HEK293 (cell line): ENCODE measurements at regions not wholly inside any gene's neighbourhood (a gene's known extent, or its start where the extent isn't known, plus 50 kb on each side); places are given as distances from the start of the nearest gene placed in this dataset.

Experiments
- CTCF ChIA-PET: fragments of 350-600 bp; formaldehyde crosslinking; extraction: SDS; loops from one replicate; lab custom pipeline; 2021; ENCODE audit warnings: antibody characterized with exemption; lab: Yijun Ruan, JAX
- POLR2A ChIA-PET: fragments of 300-600 bp; formaldehyde crosslinking; extraction: SDS; loops from one replicate; lab custom pipeline; 2020; ENCODE audit warnings: antibody characterized with exemption, inconsistent platforms; lab: Yijun Ruan, JAX
- H3K27ac ChIP-seq: fragments of 200-500 bp; sonication (Bioruptor generic); 2 replicates; pipeline ENCODE4 v1.5.1; 2014; ENCODE audit warnings: low read depth, low read length, control low read depth, inconsistent platforms; ENCODE audit errors: extremely low read depth
- H3K36me3 ChIP-seq, 2 experiments: fragments of 200-500 bp in 1 of 2; sonication (Bioruptor generic) in 1 of 2; 1 replicate in 1 of 2; 2 replicates in 1 of 2; pipeline ENCODE4 v1.5.1; 2014 to 2017; ENCODE audit warnings: inconsistent platforms in 2 of 2, low read length in 2 of 2; ENCODE audit not compliant: control insufficient read depth in 2 of 2, insufficient read depth in 1 of 2
- H3K4me1 ChIP-seq: fragments of 200-500 bp; sonication (Bioruptor generic); 2 replicates; pipeline ENCODE4 v1.5.1; 2014; ENCODE audit warnings: mild to moderate bottlenecking, low read length, inconsistent platforms; ENCODE audit not compliant: control insufficient read depth, insufficient read depth
- H3K4me3 ChIP-seq: 2 replicates; pipeline ENCODE4 v1.5.1; 2011; ENCODE audit warnings: low read depth, mild to moderate bottlenecking, control low read depth, low read length, moderate library complexity
- H3K9me3 ChIP-seq: fragments of 200-500 bp; sonication (Bioruptor generic); 2 replicates; pipeline ENCODE4 v1.5.1; 2014; ENCODE audit warnings: low read depth, low read length, inconsistent platforms; ENCODE audit not compliant: control insufficient read depth, insufficient read depth
- SALL2 ChIP-seq: fragments of 450-650 bp; formaldehyde crosslinking; IDR thresholded peaks from 2 replicates; pipeline ENCODE4 v1.5.0; 2017; ENCODE audit warnings: missing biosample characterization, mild to moderate bottlenecking, missing genetic modification characterization, borderline replicate concordance
- SCRT2 ChIP-seq: fragments of 450-650 bp; formaldehyde crosslinking; IDR thresholded peaks from 2 replicates; pipeline ENCODE4 v1.5.1; 2016; ENCODE audit warnings: missing biosample characterization, missing genetic modification characterization
- SETDB1 ChIP-seq: IDR thresholded peaks from one replicate; pipeline ENCODE4 v1.6.1; 2017; ENCODE audit warnings: mild to moderate bottlenecking, low read length, moderate library complexity, mixed read lengths; ENCODE audit not compliant: insufficient read length
- ZFP69B ChIP-seq: fragments of 450-650 bp; formaldehyde crosslinking; IDR thresholded peaks from 2 replicates; pipeline ENCODE4 v1.5.1; 2016; ENCODE audit warnings: missing biosample characterization, missing genetic modification characterization
- ZNF146 ChIP-seq: fragments of 450-650 bp; formaldehyde crosslinking; IDR thresholded peaks from 2 replicates; pipeline ENCODE4 v1.5.1; 2016; ENCODE audit warnings: missing biosample characterization, missing genetic modification characterization
- ZNF16 ChIP-seq: fragments of 450-650 bp; formaldehyde crosslinking; IDR thresholded peaks from 2 replicates; pipeline ENCODE4 v1.5.1; 2016; ENCODE audit warnings: low read depth, missing biosample characterization, missing genetic modification characterization
- ZNF23 ChIP-seq: fragments of 450-650 bp; formaldehyde crosslinking; IDR thresholded peaks from 2 replicates; pipeline ENCODE4 v1.5.1; 2016; ENCODE audit warnings: missing biosample characterization, missing genetic modification characterization, borderline replicate concordance
- ZNF362 ChIP-seq: fragments of 450-650 bp; formaldehyde crosslinking; IDR thresholded peaks from 2 replicates; pipeline ENCODE4 v1.5.1; 2016; ENCODE audit warnings: missing biosample characterization, missing genetic modification characterization
- ZNF558 ChIP-seq: fragments of 450-650 bp; formaldehyde crosslinking; IDR thresholded peaks from 2 replicates; pipeline ENCODE4 v1.5.1; 2016; ENCODE audit warnings: missing biosample characterization, missing genetic modification characterization
- ZNF600 ChIP-seq: fragments of 450-650 bp; formaldehyde crosslinking; IDR thresholded peaks from 2 replicates; pipeline ENCODE4 v1.5.1; 2016; ENCODE audit warnings: missing biosample characterization, missing genetic modification characterization
- ZNF621 ChIP-seq: fragments of 450-650 bp; formaldehyde crosslinking; IDR thresholded peaks from 2 replicates; pipeline ENCODE4 v1.5.1; 2017; ENCODE audit warnings: missing biosample characterization, missing genetic modification characterization
- ZNF626 ChIP-seq: fragments of 450-650 bp; sonication (Bioruptor Pico); formaldehyde crosslinking; IDR thresholded peaks from 2 replicates; pipeline ENCODE4 v1.5.1; 2018; ENCODE audit warnings: missing biosample characterization, missing genetic modification characterization, inconsistent platforms
- ZNF792 ChIP-seq: fragments of 450-650 bp; formaldehyde crosslinking; IDR thresholded peaks from 2 replicates; pipeline ENCODE4 v1.5.1; 2016; ENCODE audit warnings: missing biosample characterization, missing genetic modification characterization
- TF ChIP-seq, protein P1 (sequence below): fragments of 450-650 bp; formaldehyde crosslinking; IDR thresholded peaks from 2 replicates; pipeline ENCODE4 v1.5.1; 2017; ENCODE audit warnings: missing biosample characterization, missing genetic modification characterization
- TF ChIP-seq, protein P2 (sequence below): fragments of 450-650 bp; formaldehyde crosslinking; IDR thresholded peaks from 2 replicates; pipeline ENCODE4 v1.5.1; 2016; ENCODE audit warnings: missing biosample characterization, missing genetic modification characterization
- TF ChIP-seq, protein P3 (sequence below): fragments of 450-650 bp; formaldehyde crosslinking; IDR thresholded peaks from 2 replicates; pipeline ENCODE4 v1.5.1; 2016; ENCODE audit warnings: missing biosample characterization, missing genetic modification characterization
- TF ChIP-seq, protein P4 (sequence below): fragments of 450-650 bp; formaldehyde crosslinking; IDR thresholded peaks from 2 replicates; pipeline ENCODE4 v1.5.1; 2016; ENCODE audit warnings: missing biosample characterization, missing genetic modification characterization

GRCh38 chr5:155200608-155201007 is 187.1 kb downstream of the KIF4B start:
- Histone ChIP-seq H3K27ac (no peak overlapping the region), H3K4me1 (no peaks in the 10 kb centered on the region), H3K4me3 (no peak overlapping the region), H3K9me3 (no peaks in the 10 kb centered on the region), H3K36me3 (no peaks in the 10 kb centered on the region)
- CTCF ChIA-PET: interaction anchor here (0.5 kb wide), 1 partner anchor 393 kb away, joined by 3 read pairs; no protein-coding TSS in a partner anchor
- TF ChIP-seq ZNF362 (tag by site-specific recombination): no peak
- TF ChIP-seq ZNF792 (tag by site-specific recombination): no peak
- no peak for TF ChIP-seq SETDB1
- no peak for TF ChIP-seq ZNF16
- TF ChIP-seq, protein P1, sequence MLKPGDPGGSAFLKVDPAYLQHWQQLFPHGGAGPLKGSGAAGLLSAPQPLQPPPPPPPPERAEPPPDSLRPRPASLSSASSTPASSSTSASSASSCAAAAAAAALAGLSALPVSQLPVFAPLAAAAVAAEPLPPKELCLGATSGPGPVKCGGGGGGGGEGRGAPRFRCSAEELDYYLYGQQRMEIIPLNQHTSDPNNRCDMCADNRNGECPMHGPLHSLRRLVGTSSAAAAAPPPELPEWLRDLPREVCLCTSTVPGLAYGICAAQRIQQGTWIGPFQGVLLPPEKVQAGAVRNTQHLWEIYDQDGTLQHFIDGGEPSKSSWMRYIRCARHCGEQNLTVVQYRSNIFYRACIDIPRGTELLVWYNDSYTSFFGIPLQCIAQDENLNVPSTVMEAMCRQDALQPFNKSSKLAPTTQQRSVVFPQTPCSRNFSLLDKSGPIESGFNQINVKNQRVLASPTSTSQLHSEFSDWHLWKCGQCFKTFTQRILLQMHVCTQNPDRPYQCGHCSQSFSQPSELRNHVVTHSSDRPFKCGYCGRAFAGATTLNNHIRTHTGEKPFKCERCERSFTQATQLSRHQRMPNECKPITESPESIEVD (tag by site-specific recombination): no peak
- no peak for TF ChIP-seq SCRT2
- TF ChIP-seq ZFP69B (tag by site-specific recombination): no peak
- no peak for TF ChIP-seq SALL2
- TF ChIP-seq, protein P2, sequence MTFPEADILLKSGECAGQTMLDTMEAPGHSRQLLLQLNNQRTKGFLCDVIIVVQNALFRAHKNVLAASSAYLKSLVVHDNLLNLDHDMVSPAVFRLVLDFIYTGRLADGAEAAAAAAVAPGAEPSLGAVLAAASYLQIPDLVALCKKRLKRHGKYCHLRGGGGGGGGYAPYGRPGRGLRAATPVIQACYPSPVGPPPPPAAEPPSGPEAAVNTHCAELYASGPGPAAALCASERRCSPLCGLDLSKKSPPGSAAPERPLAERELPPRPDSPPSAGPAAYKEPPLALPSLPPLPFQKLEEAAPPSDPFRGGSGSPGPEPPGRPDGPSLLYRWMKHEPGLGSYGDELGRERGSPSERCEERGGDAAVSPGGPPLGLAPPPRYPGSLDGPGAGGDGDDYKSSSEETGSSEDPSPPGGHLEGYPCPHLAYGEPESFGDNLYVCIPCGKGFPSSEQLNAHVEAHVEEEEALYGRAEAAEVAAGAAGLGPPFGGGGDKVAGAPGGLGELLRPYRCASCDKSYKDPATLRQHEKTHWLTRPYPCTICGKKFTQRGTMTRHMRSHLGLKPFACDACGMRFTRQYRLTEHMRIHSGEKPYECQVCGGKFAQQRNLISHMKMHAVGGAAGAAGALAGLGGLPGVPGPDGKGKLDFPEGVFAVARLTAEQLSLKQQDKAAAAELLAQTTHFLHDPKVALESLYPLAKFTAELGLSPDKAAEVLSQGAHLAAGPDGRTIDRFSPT: no peak
- no peak for TF ChIP-seq ZNF621 (tag by site-specific recombination)
- POLR2A ChIA-PET: no interaction called here

- POLR2A ChIA-PET: no interaction called here
- H3K27ac ChIP-seq: no peak overlapping the region
- CTCF ChIA-PET: no interaction called here
- no peak overlapping the region for H3K4me3 ChIP-seq
- H3K9me3 ChIP-seq: no peaks in the 10 kb centered on the region
- no peaks in the 10 kb centered on the region for H3K4me1 ChIP-seq
- TF ChIP-seq, protein P3, sequence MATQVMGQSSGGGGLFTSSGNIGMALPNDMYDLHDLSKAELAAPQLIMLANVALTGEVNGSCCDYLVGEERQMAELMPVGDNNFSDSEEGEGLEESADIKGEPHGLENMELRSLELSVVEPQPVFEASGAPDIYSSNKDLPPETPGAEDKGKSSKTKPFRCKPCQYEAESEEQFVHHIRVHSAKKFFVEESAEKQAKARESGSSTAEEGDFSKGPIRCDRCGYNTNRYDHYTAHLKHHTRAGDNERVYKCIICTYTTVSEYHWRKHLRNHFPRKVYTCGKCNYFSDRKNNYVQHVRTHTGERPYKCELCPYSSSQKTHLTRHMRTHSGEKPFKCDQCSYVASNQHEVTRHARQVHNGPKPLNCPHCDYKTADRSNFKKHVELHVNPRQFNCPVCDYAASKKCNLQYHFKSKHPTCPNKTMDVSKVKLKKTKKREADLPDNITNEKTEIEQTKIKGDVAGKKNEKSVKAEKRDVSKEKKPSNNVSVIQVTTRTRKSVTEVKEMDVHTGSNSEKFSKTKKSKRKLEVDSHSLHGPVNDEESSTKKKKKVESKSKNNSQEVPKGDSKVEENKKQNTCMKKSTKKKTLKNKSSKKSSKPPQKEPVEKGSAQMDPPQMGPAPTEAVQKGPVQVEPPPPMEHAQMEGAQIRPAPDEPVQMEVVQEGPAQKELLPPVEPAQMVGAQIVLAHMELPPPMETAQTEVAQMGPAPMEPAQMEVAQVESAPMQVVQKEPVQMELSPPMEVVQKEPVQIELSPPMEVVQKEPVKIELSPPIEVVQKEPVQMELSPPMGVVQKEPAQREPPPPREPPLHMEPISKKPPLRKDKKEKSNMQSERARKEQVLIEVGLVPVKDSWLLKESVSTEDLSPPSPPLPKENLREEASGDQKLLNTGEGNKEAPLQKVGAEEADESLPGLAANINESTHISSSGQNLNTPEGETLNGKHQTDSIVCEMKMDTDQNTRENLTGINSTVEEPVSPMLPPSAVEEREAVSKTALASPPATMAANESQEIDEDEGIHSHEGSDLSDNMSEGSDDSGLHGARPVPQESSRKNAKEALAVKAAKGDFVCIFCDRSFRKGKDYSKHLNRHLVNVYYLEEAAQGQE (tag by site-specific recombination): no peak
- no peak for TF ChIP-seq ZNF146
- TF ChIP-seq ZNF600 (tag by site-specific recombination): no peak
- no peak for TF ChIP-seq ZNF558 (tag by site-specific recombination)
- no peak for TF ChIP-seq ZNF23 (tag by site-specific recombination)
- no peak for TF ChIP-seq ZNF626 (tag by site-specific recombination)
- TF ChIP-seq, protein P4, sequence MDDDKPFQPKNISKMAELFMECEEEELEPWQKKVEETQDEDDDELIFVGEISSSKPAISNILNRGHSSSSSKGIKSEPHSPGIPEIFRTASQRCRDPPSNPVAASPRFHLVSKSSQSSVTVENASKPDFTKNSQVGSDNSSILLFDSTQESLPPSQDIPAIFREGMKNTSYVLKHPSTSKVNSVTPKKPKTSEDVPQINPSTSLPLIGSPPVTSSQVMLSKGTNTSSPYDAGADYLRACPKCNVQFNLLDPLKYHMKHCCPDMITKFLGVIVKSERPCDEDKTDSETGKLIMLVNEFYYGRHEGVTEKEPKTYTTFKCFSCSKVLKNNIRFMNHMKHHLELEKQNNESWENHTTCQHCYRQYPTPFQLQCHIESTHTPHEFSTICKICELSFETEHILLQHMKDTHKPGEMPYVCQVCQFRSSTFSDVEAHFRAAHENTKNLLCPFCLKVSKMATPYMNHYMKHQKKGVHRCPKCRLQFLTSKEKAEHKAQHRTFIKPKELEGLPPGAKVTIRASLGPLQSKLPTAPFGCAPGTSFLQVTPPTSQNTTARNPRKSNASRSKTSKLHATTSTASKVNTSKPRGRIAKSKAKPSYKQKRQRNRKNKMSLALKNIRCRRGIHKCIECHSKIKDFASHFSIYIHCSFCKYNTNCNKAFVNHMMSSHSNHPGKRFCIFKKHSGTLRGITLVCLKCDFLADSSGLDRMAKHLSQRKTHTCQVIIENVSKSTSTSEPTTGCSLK: no peak
- no peaks in the 10 kb centered on the region for H3K36me3 ChIP-seq
These were observed 198.2 kb downstream of the KIF4B start for GRCh38 chr5:155211764-155212163.
